Renal cortex interstitium (tissue), 11 donors: ENCODE measurements at regions not wholly inside any gene's neighbourhood (a gene's known extent, or its start where the extent isn't known, plus 50 kb on each side); places are given as distances from the start of the nearest gene placed in this dataset.
A peak's percentile ranks its signal among the peaks of the same experiment; 100 is the strongest.

Source experiments
- DNase-seq, 11 donors: peaks; one replicate each; pipeline ENCODE4 v3.0.0-alpha.2; 2013; ENCODE audit warnings: low read depth in 9 of 11, low spot score in 4 of 11; ENCODE audit errors: extremely low read depth in 1 of 11

DNA sequence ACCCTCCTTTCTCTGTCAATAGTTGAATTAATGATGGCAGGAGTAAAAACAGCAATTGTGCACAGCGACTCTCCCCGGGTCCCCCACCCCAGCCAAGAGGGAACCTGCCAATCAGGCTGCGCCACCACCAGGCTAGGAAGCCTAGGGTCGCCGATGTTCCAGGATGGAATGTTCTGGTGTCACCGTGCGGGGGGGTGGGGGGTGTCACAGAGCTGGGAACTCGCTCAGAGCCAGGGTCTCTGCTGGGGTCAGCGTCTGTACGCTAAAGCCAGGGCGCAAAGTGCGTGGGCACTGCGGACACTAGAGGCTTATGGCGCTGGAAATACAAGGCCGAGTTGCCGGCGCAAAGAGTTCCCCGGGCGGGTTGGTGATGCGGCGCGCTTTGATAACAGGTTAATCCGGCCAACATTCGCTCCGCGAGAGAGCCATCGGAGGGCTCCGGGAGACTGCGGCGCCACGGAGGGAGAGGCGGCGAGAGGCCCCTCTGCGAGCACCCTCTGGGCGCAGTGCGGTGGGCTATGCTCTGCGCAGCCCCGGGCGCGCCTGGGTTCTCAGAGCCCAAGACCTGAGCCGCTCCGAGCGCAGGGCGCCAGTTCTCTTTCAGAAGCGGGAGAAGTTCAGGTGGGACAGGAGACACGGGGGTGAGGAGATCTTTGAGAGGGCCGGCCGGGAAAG, 192.3 kb downstream of the EMX2 start:
- peak in 1 of 11 donors; percentile 33 for DNase-seq

DNA sequence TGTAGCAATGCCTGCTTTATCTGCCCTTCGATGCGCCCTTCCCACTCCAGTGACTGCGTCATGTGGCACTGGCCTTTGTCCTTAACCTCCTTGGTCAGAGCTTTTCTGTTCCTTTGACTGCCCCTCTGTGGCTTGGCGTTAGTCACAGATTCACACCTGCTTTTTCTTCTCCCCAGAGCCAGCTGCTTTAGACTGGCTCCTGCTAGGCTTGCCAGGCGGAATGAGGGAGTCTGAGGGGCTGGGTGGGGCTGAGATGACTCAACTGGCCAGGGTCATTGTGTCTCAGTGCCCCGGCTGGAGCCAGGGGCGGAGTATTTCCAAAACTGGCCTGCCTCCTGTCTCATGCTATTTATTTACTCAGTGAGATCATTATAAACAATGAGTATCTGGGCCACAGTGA, 194.1 kb downstream of the EMX2 start:
- DNase-seq, result no peak

DNA sequence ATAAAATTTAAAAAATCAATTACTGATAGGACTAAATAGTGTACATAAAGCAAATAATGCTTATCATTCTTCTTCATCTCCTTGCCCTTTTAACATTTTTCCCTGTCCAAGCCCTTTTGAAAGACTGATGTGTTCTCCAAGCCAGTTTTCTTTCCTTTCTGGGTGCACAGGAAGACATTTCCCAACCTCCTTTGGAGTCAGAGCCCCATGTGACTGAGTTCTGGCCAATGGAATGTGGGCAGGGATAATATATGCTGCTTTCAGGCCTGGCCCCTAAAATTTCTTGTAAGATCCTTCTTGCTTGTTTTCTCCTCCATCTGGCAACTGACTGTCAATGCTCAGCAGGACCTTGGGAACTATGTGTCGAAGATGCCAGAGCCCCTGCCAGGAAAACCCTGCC, 197.5 kb downstream of the EMX2 start:
- DNase-seq, result no peak

DNA sequence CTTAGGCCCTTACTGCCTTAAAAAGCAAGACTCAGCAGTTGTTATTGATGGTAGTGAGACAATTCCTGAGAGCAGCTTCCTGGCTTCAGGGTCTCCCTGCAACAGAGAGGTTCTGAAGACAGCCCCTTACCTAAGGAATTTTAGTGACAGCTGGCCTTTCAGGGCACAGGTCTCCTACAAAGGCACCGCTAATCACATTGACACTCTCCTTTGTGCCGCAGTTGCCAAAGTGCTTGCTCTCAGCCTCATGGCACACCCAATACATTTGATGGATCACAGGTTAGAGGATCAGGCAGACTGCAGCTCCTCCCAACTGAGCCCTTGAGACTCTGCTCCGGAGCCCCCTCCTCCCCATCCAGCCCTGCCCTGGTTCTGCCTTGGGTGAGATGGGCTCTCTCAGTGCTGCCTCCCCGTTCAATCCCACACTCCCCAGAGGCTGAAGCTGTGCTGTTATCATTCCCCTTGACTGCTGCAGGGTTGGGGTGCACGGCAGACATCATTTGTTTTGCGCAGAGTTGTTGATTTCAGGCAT, 198.2 kb downstream of the EMX2 start:
- DNase-seq, result no peak

DNA sequence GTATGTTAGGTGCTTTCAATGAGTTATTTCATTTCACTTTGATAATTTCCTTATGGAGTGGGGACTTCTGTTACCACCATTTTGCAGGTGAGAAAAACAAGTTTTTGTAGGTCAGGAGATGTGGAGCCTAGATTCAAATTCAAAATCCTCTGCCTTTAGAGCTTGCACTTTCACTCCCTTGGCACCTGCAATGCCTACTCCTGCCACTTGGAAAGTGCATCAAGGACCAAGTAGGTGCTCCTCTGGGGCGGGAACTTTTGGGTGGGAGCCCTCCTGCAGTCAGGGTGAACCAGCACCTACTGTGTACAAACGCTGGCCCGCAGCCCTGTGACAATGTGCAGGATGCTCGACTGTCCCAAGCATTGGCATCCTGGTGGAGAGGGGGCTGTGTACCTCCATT, 199.0 kb downstream of the EMX2 start:
- DNase-seq, result no peak

DNA sequence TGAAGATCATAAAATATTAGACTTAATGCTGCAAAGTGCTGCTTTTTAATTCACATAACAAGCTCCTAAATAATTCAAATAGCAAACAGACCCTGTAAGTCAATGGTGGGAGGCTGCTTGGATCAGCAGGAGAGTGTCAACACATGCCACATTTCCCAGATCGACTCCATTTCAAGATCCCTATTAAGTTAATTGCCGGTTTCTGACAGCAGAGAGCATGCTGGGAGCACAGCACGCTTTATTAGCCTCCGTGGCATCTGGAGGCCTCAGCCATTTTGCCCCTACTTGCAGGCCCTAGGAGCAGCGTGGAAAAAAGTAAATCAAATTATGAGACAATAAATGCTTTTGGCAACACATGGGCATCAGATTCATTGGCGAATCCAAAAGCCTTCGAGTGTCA, 201.0 kb downstream of the EMX2 start:
- DNase-seq, result no peak

DNA sequence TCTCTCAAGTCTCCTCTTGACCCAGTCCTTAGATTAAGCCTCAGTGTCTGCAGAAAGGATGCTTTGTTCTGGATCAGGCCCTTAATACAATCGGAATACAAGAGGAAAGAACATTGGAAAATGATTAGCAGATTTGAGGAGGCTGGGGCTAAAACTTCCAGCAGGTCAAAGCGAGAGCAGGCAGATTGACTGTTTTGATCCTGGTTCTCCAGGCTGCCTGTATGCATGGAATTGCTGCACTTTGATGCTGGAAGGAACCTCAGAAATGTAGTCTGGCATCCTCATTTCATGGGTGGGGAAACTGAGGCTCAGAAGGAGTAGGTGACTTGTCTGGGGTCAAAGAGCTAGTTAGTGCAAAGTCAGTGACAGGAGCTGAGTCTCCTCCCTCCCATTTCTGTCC, 202.8 kb downstream of the EMX2 start:
- no peak for DNase-seq

DNA sequence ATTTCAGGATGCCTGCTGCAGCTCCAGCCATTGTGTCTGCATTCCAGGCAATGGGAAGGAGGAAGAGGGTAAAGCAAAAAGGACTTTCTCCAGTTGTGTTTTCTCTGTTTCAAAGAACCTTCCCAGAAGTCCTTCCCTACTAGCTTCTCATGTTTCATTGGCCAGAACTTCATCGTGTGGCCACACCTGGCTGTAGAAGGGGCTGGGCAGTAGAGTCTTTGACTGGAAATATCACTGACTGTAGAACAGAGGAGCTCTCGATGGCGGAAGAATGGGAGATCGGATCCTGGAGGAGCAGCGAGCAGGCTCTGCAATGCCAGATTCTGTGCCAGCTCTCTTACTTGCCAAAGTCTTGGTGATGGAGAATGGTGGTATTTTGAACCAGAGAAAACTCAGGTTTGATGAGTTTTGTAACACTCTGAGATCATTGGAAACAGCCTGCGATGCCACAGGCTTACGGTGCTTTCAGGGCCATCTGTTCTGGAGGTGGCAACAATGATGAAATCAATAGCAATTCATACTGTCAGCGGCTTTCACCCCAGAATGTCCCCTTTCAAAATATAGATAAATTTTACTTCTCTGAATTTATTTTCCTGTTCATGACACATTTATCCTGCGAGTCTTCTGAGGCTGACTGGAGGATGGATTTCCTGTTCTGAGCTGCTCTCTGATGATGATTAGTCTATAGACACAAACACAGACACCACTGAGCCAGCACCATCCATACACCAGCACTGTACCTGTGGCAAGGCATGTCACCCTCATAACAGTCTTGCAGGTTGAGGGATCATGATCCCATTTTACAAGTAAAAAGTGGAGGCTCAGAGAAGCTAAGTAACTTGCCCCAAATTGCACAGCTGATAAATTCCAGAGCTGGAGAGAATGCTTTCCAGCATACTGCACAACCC, 204.2 kb downstream of the EMX2 start:
- DNase-seq, result no peak

DNA sequence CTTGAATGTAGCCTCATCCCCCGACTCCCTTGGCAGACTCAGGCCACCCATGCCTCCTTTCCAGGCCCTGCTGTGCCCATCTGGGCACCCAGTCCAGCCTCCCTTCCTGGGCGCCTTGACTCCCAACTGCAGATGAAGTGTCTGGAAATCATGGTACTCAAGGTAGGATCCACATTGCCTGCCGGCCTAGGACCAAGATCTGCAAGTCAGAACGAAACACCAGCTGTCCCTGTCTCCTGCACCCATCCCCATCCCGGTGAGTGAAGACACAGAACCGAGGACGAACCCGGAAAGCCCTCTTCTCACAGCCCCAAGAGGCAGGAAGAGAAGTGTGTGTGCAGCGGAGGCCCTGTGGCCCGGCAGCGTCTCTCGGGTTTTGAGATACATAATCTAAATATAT, 205.1 kb downstream of the EMX2 start:
- no peak for DNase-seq

DNA sequence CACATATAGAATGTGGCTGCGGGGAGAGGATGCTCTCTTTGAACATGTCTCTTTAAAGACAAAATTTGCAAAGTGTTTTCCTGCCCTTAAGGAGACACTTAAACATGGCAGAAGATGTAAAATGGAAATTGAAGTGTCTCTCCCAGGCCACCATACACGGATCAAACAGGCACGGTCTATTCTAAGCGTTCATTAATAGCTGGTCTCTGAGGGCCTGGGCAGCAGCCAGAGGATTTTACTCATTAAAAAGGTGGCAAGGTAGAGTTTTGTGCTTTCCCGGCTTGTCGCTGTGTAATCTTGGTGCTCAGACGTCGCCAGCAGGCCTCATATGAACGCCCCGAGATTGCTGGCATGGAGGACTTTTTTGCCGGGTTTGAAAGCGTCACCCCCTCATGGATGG, 205.5 kb downstream of the EMX2 start:
- no peak for DNase-seq

DNA sequence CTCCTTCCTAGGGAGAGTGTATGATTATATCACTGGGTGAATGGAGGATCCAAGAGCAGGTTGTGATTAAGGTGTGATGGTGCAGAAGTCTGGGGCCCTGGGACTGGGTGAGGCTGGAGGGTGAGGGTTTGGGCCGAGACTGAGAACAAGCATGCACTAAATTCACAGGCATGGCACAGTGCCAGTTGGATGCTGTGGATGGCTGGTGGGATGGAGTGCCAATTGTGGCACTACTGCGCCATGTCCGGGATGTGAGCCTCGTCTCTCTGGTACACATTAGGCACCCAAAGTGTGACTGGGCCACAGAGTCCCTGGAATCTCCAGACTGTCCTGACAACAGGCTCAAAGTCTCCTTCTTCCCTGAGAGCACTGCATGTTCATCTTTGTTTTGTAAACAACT, 208.1 kb downstream of the EMX2 start:
- DNase-seq, result no peak

DNA sequence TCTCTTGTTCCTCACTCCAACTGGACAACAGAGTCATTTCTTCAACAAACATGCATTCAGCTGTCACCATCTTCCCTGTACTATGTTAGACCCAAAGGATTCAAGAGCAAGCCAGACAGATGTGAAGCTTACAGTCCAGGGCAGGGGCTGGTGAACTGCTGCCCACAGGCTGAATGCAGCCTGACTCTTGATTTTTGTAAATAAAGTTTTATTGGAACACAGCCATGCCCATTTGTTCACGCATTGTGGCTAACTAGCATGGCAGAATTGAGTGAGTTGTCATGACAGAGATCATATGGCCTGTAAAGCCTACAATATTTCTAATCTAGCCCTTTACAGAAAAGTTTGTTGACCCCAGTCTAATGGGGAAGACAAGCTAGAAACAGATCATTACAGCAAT, 208.7 kb downstream of the EMX2 start:
- no peak for DNase-seq

DNA sequence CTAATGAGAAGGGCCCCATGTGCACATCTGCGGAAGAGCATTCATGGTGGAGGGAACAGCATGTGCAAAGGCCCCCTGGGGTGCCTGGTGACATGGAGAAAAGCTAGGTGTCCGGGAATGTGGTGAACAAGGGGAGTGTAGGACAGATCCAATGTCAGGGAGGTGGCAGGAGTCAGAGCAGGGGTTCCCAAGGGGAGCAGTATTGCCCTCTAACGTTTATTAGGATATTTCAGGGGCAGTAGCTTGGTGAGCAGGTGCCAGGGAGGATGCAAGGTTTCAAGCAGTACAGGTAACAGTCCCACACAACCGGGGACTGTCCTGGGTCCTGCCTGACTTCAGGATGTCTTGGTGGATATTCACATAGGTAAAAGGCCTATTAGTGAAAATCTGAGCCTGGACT, 209.6 kb downstream of the EMX2 start:
- no peak for DNase-seq

DNA sequence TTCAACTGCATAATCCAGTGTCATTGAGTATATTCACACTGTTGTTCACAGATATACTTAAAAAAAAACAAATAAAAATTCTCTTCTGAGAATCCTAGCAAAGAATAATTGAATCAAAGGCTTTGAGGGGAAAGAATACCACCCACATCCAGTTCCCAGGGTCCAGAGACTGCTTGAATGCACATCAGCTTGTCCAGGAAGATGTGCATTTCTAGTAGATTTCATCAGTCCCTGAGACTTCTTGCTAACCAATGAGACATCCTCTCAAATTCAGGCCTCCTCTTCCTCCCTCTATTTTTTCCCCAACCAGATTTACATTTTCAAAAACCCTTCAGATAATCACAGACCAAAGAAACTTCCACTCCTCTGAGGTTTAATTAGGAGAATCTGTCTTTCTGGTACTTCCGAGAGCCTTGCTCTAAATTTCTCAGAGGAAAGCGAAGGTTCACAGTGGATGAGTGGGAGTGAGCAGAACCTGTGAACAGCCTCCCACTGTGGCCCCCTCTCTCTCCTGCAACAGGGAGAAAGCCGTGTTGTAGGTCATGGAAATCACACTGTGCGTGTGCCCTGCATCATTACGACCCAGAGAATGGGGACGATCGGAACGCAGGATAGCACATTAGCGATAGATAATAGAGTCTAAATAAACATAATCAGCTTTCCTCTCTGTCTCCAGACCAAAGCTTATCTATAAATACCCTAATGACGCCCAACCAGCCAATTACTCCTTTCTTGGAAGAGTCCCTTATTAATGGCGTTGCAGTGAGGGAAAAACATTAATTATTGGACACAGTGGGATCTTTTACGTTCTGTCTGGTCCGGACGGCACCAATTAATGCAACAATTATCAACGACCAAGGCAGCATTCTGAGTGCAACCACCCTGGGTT, 212.5 kb downstream of the EMX2 start:
- DNase-seq, result no peak

DNA sequence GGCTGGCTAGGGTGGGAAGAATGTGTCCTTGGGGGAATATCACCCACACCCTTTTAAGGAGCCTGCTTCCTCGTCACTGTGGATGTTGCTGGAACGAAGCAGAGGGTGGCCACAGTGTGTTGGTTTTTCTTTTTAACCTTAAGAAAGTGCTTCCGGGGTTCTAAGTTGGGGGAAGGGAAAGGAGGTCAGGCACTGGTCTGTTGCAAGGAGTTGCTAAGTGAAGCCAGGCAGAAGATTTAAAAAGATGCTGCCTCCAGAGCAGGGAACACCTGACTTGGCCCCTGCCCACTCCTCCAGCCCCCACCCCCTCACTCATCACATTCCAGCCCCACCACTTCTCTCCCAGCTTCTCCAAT, 213.1 kb downstream of the EMX2 start:
- DNase-seq, result no peak

DNA sequence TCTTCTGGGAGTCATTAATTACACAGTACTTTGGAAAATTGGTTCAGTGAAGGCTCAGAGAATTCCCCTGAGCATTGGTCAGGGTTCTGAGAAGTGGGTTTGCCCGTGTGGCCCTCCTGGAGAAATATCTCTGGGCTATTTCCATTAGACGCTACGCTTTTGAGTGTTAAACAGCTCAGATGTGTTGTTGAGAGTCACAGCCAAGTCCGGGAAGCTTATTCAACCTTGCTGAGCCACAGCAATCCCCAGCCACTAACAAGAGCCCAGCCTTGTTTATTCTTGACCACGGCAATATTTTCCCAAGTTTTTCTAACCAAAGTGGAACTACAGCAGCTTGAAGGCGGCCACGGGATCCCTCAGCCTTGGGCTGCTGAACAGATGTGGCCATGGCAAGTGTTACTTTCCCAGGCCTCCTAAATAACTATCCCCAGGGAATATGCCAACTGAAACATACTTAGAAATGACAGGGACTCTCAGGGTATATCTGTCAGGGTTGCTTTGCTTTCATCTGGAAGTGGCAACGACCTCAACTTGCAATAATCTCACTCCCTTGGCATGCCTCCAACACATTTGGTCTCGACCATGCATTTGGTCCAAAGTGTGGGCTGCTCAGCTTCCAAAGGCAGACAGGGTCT, 214.7 kb downstream of the EMX2 start:
- DNase-seq, result no peak

DNA sequence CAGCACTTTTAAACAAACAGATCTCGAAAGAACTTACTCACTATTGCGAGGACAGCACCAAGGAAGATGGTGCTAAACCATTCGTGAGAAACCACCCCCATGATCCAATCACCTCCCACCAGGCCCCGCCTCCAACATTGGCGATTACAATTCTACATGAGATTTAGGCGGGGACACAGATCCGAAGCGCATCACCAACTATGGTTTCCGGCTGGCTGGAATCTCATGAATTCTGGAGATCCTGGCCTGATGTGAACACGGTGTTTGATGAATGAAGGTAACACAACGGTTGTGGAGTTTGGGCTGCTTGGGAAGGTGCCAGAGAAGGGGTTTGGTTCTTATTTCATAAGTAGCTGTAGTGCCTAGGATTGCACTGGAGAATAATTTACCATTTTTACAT, 216.7 kb downstream of the EMX2 start:
- no peak for DNase-seq

DNA sequence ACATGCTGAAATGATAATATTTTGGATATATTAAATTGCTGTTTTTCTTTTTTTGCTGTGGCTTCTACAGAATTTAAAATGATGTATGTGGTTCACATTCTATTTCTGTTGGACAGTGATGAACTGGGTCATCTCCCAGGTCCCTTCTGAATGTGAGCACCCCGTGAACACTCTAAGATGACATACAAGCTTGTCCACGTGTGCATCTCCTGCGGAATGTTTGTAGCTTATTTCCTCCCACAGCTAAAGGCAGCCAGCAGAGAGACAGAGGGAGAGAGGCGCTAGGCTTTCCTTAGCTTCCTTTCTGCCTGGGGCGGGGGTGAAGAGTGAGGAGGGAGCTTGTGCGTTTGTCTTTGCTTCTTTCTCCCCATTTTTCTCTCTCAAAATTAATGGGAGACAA, 219.1 kb downstream of the EMX2 start:
- DNase-seq, result no peak

DNA sequence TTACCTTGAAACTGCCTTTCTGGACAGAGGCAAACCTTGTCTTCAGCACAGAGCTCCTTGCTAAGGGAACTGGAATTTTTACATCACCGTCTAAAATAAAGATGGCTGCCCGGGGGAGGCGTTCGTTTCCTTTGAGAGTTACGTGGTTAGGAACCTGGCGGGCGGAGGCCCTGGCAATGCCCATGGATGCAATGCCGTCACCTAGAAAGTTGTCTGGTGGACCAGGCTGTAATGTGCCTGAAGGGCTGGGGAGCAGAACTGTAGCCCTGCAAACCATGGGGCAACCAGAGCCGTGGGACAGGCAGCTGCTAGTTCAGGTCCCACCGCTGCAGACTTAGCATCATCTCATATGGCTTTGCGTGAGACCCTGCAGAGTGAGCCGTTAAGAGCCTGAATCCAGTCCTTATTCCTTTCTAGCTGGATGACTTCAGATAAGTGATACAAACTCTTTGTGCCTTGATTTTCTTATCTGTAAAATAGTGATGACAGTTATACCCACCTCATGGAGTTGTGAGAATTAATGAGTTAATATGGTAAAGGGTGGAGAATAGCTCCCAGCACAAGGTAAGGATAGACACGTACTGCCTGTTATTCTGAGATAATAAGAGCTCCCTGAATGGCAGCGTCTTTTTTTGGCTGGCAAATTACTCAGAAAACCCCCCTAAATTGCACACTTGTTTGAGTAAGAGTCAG, 219.7 kb downstream of the EMX2 start:
- DNase-seq, result no peak
